ENCODE measurements at regions not wholly inside any gene's neighbourhood (a gene's known extent, or its start where the extent isn't known, plus 50 kb on each side); places are given as distances from the start of the nearest gene placed in this dataset.

DNA sequence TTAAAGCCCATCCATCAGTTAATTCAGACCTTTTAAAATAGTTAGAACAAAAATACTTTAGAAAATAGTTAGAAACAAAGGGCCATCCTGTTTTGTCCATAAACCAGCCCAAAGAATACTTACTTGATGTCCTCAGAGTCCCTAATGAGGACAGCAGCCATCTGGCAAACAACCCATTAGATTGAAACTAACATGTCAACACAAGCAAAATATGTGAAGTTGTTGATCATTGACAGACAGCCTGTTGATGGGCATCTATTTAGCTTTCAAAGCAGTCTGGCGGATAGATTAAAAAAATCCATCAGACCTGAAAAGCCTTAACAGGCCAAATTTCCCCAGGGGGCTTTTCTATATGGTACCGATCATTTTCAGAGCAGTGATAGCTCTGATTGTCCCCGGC lies 154.2 kb upstream of the TSHZ2 start:
- no peak for TF ChIP-seq POLR2A (IDR thresholded peaks at IDR 0.05)
- TF ChIP-seq, protein P1, sequence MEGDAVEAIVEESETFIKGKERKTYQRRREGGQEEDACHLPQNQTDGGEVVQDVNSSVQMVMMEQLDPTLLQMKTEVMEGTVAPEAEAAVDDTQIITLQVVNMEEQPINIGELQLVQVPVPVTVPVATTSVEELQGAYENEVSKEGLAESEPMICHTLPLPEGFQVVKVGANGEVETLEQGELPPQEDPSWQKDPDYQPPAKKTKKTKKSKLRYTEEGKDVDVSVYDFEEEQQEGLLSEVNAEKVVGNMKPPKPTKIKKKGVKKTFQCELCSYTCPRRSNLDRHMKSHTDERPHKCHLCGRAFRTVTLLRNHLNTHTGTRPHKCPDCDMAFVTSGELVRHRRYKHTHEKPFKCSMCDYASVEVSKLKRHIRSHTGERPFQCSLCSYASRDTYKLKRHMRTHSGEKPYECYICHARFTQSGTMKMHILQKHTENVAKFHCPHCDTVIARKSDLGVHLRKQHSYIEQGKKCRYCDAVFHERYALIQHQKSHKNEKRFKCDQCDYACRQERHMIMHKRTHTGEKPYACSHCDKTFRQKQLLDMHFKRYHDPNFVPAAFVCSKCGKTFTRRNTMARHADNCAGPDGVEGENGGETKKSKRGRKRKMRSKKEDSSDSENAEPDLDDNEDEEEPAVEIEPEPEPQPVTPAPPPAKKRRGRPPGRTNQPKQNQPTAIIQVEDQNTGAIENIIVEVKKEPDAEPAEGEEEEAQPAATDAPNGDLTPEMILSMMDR (IDR thresholded peaks at IDR 0.05): no peak
- TF ChIP-seq EP300 (IDR thresholded peaks at IDR 0.05): no peak

Data from tibial nerve (tissue), 4 donors.